ENCODE measurements at regions not wholly inside any gene's neighbourhood (a gene's known extent, or its start where the extent isn't known, plus 50 kb on each side); places are given as distances from the start of the nearest gene placed in this dataset.

DNA sequence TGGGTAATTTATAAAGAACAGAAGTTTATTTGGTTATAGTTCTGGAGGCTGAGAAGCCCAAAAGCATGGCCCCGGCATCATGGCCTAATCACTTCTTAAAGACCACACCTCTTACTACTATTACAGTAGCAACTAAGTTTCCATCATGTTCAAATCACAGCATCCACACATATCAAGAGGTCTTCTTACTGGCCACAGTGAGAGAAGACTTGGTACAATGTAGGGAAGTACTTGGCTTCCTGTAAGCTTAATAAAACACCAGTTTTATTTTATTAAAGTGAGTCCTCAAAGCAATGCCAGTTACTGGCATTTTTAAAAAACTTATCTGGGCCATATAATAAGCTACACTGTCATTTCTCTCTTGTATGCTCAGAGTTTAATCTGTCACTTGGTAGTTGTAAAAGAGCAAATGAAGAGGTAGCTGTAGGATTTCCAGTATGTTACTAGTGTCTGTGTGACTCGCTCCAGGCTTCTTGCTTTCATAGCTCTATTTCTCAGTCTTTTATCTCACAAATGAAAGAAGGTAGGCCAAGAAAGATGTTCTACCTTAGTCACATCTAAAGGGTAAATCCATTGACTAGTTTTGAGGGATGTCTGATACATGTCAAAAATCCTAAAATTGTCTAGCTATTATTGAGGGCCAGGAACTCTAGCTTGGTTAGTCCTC is 159.2 kb upstream of the CPEB2 start:
- DNase-seq, result no peak

- DNase-seq, result no peak
These were observed 158.2 kb upstream of the CPEB2 start for GRCh38 chr4:14844061-14844460.

GRCh38 chr4:14848229-14848628 is 154.1 kb upstream of the CPEB2 start:
- no peak for DNase-seq

DNA sequence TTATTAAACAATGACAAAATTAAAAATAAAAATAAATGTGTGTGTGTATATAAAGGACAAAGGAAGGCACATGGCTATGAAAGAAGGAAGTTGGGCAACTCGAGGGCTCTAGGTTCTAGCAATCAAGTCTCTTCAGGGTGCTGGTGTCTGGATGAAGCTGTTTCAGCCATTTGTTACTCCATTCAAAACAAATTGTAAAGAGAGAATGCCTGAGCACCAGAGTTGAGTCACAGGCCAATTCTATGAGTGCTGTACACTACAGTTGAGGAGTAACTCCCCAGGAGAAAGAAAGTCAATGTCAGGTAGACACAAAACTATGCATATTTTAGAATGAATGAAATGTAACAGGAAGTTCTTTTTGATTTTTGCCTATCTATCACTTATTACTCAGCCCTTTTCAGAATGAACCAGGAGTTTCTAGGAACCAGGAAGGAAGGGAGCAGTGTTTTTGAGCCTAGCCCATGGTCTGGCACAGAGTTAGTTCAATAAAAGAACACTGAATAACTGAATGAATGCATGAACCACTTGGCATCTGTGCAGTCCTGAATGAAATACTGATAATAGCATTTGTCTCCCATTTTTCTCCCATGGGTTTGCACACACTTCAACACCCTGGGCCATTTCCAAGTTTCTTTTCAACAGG is 151.7 kb upstream of the CPEB2 start:
- DNase-seq, result no peak

- peak in 1 of 3 donors; percentile 65 for DNase-seq
These were observed 148.9 kb upstream of the CPEB2 start for GRCh38 chr4:14853176-14853943.

DNA sequence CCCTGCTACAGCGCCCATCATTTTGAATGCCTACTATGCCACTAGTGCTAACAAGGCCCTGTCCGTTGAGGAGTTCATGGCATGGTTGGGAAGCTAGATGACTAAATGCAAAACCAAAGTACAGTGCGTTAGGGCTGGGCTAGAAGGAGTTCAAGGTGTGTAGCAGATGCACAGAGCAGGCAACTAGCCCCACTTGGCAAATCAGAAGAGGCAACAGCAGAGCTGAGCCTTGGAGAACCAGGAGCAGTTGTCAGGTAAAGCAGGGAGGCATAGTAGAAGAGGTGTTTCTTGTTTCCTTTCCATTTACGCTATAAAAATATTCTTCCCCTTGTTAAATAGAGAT is 146.6 kb upstream of the CPEB2 start:
- DNase-seq, result no peak

GRCh38 chr4:14856062-14856933 is 146.0 kb upstream of the CPEB2 start:
- peak in 1 of 3 donors; percentile 89 for DNase-seq

DNA sequence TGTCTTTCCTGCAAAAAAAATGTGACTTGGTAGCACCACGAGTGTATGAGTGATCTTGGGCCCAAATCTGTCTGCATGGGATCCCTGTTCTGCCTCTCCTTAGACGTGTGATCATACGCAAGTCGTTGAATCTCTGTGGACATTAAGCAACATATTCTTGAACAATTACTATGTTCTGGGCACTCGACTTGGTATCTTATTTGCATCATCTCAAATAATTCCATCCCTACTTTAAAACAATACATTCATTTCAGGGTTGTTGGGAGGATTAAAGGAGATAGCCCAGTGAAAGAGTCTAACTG is 145.4 kb upstream of the CPEB2 start:
- DNase-seq, result no peak

- no peak for DNase-seq
These were observed 144.8 kb upstream of the CPEB2 start for GRCh38 chr4:14857475-14857874.

GRCh38 chr4:14857981-14858380 is 144.3 kb upstream of the CPEB2 start:
- no peak for DNase-seq

DNA sequence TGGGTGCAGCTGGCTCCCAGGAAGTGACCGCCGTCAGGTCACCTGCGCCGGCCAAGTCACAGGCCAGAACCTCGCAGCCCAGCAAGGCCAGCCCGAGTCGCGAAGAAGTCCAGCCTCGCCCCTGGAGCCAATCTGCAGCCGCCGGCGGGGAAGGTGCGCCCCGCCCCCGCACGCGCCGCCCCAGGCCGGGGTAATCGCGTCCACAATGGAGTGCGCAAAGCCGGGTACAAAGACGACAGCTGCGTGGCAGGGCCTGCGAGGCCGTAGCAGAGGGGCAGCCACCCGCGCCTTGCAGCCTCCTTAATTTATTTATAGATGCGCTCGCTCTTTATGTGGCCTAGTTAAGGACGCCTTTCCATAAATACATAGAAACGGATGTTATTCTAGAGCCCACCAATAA is 139.4 kb upstream of the CPEB2 start:
- DNase-seq, result peak; percentile 25 to 28 (median 28)

DNA sequence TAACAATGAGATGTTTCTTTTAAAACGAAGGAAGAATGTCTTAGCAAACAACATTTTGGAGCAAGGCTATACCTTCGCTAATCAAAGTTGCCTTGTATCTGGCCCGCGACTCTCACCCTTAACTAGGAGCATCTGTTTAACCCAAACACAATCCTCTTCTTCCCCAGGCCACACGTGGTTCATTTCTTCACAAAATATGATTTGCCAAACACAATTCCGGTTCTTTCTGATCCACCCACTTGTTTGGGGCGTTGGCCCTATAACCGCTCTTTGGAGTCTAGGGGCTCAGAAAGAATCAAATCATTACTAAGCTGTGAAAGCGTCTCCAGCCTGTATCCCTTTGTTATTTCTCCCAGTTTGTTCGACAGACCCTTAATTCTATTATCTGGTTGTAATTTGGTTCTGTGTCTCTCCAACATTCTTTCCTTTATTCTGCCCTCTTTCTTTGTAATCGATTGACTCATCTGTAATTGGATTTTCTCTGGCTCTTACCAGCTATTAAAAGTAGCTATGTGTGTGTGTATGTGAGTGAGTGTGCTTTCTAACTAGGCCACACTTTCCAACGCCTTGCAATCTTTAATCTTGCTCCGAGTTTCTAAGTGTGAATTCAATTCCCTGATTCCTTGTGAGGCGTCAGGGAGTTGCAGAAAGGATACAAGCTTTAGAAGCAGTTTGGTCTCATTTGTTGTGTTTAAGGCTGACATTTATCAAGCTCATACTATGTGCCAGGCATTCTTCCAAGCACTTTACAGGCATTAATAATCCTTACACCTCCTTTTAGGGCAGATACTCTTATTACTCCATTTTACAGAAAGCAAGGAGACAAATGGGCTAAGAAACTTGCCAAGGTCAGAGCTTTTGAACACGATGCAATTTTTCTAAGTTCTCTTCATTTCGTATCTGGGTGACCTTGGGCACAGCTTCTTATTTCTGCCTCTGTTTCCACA is 138.6 kb upstream of the CPEB2 start:
- DNase-seq, result no peak

GRCh38 chr4:14864365-14865030 is 137.8 kb upstream of the CPEB2 start:
- no peak for DNase-seq

DNA sequence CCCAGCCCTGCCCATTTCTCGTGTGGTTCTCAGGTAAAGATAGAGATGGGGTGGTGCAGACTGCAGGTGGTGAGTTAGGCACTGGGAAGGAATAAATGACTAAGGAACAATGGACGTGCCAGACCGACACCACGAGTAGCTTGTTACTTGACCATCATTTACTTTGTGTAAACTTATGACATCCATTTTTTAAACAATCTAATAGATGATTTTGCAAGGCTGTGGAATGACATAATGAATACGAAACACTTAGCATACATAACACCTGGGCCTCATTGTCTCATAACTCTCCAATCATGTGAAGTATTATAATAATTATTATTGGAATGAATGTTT is 137.3 kb upstream of the CPEB2 start:
- no peak for DNase-seq

- no peak for DNase-seq
These were observed 136.5 kb upstream of the CPEB2 start for GRCh38 chr4:14865804-14866203.

DNA sequence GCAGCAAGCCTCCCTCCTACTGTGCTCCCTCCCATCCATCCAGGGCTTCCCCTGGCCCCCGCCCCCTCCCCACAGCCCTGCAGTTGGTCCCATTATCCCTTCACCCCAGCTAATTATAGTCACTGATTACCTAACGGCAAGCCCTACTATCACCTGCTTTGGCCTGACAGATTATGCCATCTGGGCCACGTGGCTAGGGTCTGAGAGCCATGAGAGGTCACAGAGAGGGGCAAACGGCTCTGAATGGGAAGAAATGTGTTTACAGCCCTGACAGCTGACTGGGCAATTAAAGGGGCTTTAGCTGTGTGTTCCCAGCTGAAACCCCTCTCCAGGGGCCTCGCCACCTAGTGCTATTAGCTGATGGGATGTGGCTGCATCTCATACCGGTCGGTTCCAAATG is 134.4 kb upstream of the CPEB2 start:
- peak; percentile 22 to 52 (median 28) for DNase-seq

DNA sequence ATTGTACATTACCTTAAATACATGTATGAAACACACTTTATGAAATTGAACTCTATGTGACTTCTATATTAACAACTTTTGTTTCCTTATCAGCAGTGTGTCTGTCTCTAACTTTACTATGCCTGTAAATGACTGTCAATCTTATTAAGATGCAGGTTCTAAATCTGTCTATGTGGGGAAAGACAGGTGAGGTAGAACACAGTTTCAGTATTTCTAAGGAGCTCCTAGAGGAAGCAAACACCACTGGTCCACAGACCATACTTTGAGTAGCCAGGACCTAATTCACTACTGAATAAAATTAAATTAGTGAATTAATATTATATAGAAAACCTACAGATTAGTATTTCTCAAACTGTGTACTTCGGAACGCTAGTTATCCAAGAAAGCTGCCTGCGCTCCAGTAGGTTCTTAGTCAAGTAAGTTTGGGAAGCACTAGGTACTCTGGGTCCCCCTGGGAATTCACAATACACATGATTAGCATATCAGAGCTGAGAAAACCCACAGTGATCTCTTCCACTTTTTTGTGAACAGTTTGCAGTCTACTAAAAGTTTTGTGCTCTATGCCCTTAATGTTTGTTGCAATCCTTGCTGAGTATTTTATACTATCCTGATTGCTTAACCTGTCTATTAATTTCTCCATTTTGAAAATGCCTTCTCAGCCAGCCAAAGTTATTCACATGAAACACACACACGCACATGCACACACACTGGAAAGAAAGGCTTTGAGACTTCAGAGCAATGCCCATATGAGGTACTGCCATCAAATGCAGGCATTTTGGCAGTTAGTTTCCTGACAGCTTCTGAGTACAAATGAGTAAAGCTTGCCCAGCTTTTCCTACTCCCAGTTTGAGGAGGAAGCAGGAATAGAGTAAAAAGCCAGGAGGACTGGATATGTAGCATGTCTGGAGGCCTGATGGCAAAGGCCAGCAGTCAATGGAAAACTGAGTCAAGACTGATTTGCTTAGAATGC is 133.6 kb upstream of the CPEB2 start:
- no peak for DNase-seq

DNA sequence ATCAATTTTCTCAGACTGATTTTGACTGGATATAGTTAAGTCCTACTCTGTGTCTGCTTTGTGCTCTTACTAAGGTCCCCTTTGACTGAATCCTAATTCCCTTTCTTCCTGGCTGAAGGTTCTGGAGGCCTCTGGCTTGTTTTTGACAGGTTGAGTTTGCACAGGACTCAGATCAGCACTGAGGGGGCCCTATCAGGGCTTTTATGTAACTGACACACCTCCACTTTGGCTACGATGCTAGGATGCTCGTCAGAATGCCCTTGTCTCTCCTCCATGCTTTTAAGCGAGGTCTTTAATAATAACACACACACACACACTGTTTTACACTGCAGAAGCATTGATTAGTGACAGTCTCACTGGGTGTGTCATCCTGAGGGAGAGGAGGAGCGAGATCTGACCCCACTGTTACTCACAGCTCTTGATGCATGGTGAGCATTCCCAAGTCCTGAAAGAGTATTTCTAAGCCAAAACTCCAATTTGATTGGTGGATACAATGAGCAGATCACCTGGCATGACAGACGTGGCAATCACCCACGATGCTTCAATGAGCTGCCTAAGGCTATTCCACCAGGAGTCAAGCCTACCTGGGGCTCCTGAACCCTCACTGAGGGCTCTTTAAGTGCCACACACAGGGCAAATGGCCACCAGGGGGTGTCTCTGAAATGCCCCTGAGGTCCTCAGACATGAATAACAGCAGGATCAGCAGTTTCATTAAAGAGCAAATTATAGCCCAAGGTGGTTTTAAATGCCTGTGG is 130.4 kb upstream of the CPEB2 start:
- DNase-seq, result no peak

DNA sequence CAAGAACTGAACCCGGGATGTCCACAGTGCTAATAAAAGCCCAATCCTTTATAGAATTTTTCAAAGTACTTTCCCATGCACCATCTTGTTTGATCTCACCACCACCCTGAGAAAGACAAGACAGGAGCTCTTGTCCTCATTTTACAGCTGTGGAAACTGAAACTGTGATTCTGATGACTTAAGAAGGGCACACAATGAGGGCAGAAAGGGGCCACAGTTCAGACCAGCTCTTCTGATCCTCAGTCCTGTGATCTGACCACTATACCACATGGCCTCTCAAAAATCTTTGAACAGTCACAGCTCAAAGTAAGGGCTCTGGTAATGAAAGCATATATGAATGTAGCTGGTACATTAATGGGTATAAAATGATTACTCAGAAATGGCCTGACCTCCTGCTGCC is 127.3 kb upstream of the CPEB2 start:
- DNase-seq, result no peak

Data from muscle of back (tissue), 3 donors.